Lung (tissue), 11 donors: ENCODE measurements at regions not wholly inside any gene's neighbourhood (a gene's known extent, or its start where the extent isn't known, plus 50 kb on each side); places are given as distances from the start of the nearest gene placed in this dataset.
A peak's percentile ranks its signal among the peaks of the same experiment; 100 is the strongest.
"Not testable (repeated sequence)": the region's sequence is repeated elsewhere in the genome, so short reads cannot be mapped to it uniquely, and the experiment has no call there.

ENCODE experiments used
- ATAC-seq: fragments of 200-7000 bp; cut with Tn5 transposase; one replicate; pipeline ENCODE4 v1.9.1; 2020; ENCODE audit warnings: moderate number of reproducible peaks; ENCODE audit not compliant: insufficient read depth, low FRiP score
- DNase-seq, 3 donors: peaks; one replicate each; pipeline ENCODE4 v3.0.0-alpha.2; 2013 to 2017
- H3K27ac ChIP-seq, 2 donors: one replicate each; pipeline ENCODE4 v1.5.1; 2013; ENCODE audit warnings: mild to moderate bottlenecking in 2 of 2, moderate library complexity in 2 of 2, control low read depth in 1 of 2, inconsistent platforms in 1 of 2, low read depth in 1 of 2, low read length in 1 of 2
- H3K27me3 ChIP-seq, 3 donors: one replicate each; pipeline ENCODE4 v1.5.1; 2013; ENCODE audit warnings: low read length in 2 of 3; ENCODE audit not compliant: control insufficient read depth in 3 of 3, insufficient read depth in 3 of 3
- H3K36me3 ChIP-seq, 4 donors: one replicate each; pipeline ENCODE4 v1.5.1; 2013; ENCODE audit warnings: low read length in 4 of 4, mild to moderate bottlenecking in 1 of 4, moderate library complexity in 1 of 4; ENCODE audit not compliant: control insufficient read depth in 4 of 4, insufficient read depth in 4 of 4
- H3K4me1 ChIP-seq, 5 donors: one replicate each; pipeline ENCODE4 v1.5.1; 2013; ENCODE audit warnings: low read length in 5 of 5, mild to moderate bottlenecking in 2 of 5, moderate library complexity in 1 of 5; ENCODE audit not compliant: control insufficient read depth in 5 of 5, insufficient read depth in 5 of 5
- H3K4me3 ChIP-seq: one replicate; pipeline ENCODE4 v1.5.1; 2013; ENCODE audit warnings: mild to moderate bottlenecking, control low read depth, moderate library complexity
- H3K9ac ChIP-seq, 2 donors: one replicate each; pipeline ENCODE4 v1.5.1; 2013; ENCODE audit warnings: low read length in 2 of 2, control low read depth in 1 of 2; ENCODE audit not compliant: insufficient read depth in 1 of 2
- H3K9me3 ChIP-seq, 4 donors: one replicate each; pipeline ENCODE4 v1.5.1; 2013; ENCODE audit warnings: low read length in 3 of 4, mild to moderate bottlenecking in 1 of 4, moderate library complexity in 1 of 4; ENCODE audit not compliant: control insufficient read depth in 4 of 4, insufficient read depth in 3 of 4
- WGBS, 2 donors: extraction: QIAGEN DNeasy Blood & Tissue Kit; methylation state at CpG; one replicate each; pipeline ENCODE4 v1.1.7; 2013; 5-methylcytosine and 5-hydroxymethylcytosine counted together
- TF ChIP-seq, protein P1 (sequence below): IDR thresholded peaks from 2 replicates; pipeline ENCODE4 v1.5.1; 2012; ENCODE audit warnings: mild to moderate bottlenecking; ENCODE audit errors: control extremely low read depth, extremely low read depth
- donor health status: control.
- donor health status: control.
- donor health status: Bipolar disorder and iron deficiency.
- donor health status: healthy.
- donor health status: DM: yes; HTN: yes; CAD: no.

DNA sequence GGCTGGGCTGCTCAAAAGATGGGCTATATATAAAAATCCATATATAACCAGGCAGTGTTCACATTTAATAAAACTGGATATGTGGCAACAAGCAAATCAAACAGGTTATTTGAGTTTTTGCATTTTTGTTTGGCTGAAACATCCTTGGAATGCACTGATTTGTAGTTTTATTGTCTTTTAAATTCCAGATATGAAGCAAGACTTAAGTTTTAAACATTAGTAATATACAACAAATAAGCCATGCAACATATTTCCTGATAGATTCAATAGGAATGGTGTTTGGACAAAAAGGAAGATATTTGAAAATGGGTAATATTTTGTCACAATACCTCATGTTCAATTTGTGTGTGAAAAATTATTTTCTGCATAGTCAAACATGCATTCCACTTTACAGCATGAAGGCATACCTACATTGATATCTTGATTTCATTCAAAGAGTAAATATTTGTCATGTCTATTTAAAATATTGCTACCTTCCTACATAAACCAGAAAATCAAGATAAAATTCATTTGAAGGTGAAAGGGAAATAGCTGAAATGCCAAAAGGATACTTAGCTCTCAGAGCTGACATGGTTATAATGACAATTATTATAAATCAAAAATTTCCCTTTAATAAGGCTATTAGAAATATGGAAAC is 132.3 kb upstream of the NETO1 start:
- Histone ChIP-seq H3K4me3 (no peak overlapping the region), H3K27me3 (no peaks in the 10 kb centered on the region), H3K36me3 (no peaks in the 10 kb centered on the region), H3K4me1 (no peaks in the 10 kb centered on the region), H3K27ac (no peak overlapping the region), H3K9ac (no peak overlapping the region), H3K9me3 (peaks cover 0 to 3% (median 0%) of the 10 kb centered on the region in 4 donors)
- TF ChIP-seq, protein P1, sequence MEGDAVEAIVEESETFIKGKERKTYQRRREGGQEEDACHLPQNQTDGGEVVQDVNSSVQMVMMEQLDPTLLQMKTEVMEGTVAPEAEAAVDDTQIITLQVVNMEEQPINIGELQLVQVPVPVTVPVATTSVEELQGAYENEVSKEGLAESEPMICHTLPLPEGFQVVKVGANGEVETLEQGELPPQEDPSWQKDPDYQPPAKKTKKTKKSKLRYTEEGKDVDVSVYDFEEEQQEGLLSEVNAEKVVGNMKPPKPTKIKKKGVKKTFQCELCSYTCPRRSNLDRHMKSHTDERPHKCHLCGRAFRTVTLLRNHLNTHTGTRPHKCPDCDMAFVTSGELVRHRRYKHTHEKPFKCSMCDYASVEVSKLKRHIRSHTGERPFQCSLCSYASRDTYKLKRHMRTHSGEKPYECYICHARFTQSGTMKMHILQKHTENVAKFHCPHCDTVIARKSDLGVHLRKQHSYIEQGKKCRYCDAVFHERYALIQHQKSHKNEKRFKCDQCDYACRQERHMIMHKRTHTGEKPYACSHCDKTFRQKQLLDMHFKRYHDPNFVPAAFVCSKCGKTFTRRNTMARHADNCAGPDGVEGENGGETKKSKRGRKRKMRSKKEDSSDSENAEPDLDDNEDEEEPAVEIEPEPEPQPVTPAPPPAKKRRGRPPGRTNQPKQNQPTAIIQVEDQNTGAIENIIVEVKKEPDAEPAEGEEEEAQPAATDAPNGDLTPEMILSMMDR: no peak
- DNase-seq (no peak), ATAC-seq (no peak)

DNA sequence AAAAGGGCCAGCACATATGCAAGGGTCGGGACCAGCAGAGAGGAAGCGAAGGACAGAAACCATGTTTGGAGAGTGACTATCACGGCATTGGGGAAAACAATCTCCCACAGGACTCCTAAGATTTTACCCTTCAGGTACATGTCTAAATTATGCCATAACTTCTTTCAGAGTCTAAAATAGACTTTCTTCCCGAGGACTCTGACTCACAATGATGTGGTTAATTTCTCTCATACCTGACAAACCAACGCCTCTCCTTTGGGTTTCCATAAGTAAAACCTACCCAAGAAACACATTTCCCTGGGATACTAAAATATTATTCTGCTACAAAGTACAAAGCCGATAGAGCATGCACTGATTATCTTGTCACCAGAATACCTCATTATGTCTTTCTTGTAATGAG is 127.8 kb upstream of the NETO1 start:
- Histone ChIP-seq H3K27ac (no peak overlapping the region), H3K27me3 (no peaks in the 10 kb centered on the region), H3K9me3 (peaks cover 0 to 3% (median 0%) of the 10 kb centered on the region in 4 donors), H3K4me3 (no peak overlapping the region), H3K4me1 (no peaks in the 10 kb centered on the region), H3K36me3 (no peaks in the 10 kb centered on the region), H3K9ac (no peak overlapping the region)
- 86 to 92% methylated on average over 6 of the region's 6 CpGs for WGBS, 2 donors
- no peak for ATAC-seq
- DNase-seq: no peak
- TF ChIP-seq, protein P1: no peak

DNA sequence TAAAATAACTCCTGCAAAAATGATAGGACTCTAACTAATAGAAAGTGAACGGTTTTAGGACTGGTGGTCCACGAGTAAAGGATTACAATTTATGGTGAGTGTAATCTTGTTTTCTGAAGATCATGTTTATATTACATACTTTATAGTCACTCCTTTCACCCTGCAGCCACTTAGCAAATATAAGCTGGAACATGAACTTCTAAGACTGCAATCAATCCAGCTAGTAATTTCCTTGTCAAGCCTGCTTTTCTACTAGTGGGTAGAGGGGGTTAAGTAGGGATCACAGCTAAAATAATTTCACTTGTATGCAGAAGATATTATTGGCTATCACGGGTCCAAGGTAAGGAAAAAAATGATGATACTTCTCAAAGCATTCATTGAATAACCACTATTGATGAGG is 125.5 kb upstream of the NETO1 start:
- Histone ChIP-seq H3K4me3 (no peak overlapping the region), H3K27me3 (no peaks in the 10 kb centered on the region), H3K36me3 (no peaks in the 10 kb centered on the region), H3K9me3 (peaks cover 0 to 3% (median 0%) of the 10 kb centered on the region in 4 donors), H3K4me1 (no peaks in the 10 kb centered on the region), H3K9ac (no peak overlapping the region), H3K27ac (no peak overlapping the region)
- DNase-seq (peak in 1 of 3 donors; percentile 0), ATAC-seq (no peak)
- WGBS, 2 donors: 49 to 66% methylated on average over 3 of the region's 3 CpGs
- TF ChIP-seq, protein P1: no peak

DNA sequence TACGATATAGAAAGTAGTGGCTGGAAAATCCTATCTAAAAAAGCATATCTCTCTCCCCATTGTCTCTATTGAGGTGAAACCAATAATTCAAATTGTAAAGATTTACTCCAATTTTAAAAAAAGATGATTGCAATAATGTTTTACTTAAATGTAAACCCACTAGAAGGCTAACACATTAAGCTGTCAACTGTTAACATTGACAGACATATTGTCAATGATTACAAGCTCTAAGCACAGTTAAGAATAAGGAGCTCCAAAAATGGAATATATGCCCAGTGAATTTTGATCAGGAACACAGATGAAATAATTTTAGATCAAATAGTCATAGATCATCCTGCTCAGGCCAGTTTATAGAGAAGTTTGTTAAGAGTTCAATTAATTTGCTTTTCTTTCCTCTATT is 123.6 kb upstream of the NETO1 start:
- H3K4me3 ChIP-seq: no peak overlapping the region
- no peaks in the 10 kb centered on the region for H3K36me3 ChIP-seq
- H3K4me1 ChIP-seq: no peaks in the 10 kb centered on the region
- peaks cover 0 to 4% (median 0%) of the 10 kb centered on the region in 4 donors for H3K9me3 ChIP-seq
- H3K27ac ChIP-seq: no peak overlapping the region
- no peaks in the 10 kb centered on the region for H3K27me3 ChIP-seq
- ATAC-seq (no peak), DNase-seq (no peak)
- TF ChIP-seq, protein P1: no peak
- 85 to 91% methylated on average over 1 of the region's 1 CpG for WGBS, 2 donors
- no peak overlapping the region for H3K9ac ChIP-seq

DNA sequence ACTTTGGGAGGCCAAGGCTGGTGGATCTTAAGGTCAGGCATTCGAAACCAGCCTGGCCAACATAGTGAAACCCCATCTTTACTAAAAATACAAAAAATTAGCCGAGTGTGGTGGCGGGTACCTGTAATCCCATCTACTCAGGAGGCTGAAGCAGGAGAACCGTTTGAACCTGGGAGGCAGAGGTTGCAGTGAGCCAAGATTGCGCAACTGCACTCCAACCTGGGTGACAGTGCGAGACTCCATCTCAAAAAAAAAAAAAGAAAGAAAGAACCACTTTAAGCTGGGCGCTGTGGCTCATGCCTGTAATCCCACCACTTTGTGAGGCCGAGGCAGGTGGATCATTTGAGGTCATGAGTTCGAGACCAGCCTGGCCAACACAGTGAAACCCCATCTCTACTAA is 119.8 kb upstream of the NETO1 start:
- 83 to 84% methylated on average over 9 of the region's 9 CpGs for WGBS, 2 donors
- H3K9me3 ChIP-seq: not testable (repeated sequence)

More for the DNA sequence above, 119.8 kb upstream of the NETO1 start:
- not testable (repeated sequence) for ATAC-seq, DNase-seq, H3K4me3 ChIP-seq, H3K4me1 ChIP-seq, H3K36me3 ChIP-seq, H3K9ac ChIP-seq, H3K27ac ChIP-seq, H3K27me3 ChIP-seq
